ENCODE measurements at regions not wholly inside any gene's neighbourhood (a gene's known extent, or its start where the extent isn't known, plus 50 kb on each side); places are given as distances from the start of the nearest gene placed in this dataset.
"Not testable (repeated sequence)": the region's sequence is repeated elsewhere in the genome, so short reads cannot be mapped to it uniquely, and the experiment has no call there.

- POLR2A ChIA-PET (ENCODE audit: unreplicated experiment); H3K23ac ChIP-seq (ENCODE audit: low read depth, low read length); H2AFZ ChIP-seq (replicated peaks; ENCODE audit: low read length, poor library complexity); H3K27ac ChIP-seq (ENCODE audit: insufficient read depth, low read length); H4K8ac ChIP-seq (ENCODE audit: low read depth in 2 of 2, low read length in 2 of 2); H3K14ac ChIP-seq (replicated peaks; ENCODE audit: low read depth, low read length); H3K9ac ChIP-seq (ENCODE audit: low read depth, low read length); H3K4me3 ChIP-seq (ENCODE audit: insufficient read depth, low read depth, low read length); in situ Hi-C loops (cut with MboI; ENCODE audit: low sequenced_read_pairs); H3K4me2 ChIP-seq (ENCODE audit: low read depth, low read length); H2AK5ac ChIP-seq (ENCODE audit: low read depth, low read length); intact Hi-C loops (cut with micrococcal nuclease); H2BK5ac ChIP-seq (ENCODE audit: low read depth, low read length, poor library complexity, severe bottlenecking); DNase-seq; H4K5ac ChIP-seq (ENCODE audit: low read depth, low read length); H4K91ac ChIP-seq (ENCODE audit: insufficient read depth, low read depth, low read length); H3K4me1 ChIP-seq (ENCODE audit: control insufficient read depth, insufficient read depth, low read length); H3K9me3 ChIP-seq (ENCODE audit: control insufficient read depth, insufficient read depth, low read length); dilution Hi-C loops (cut with HindIII; ENCODE audit: low sequenced_read_pairs, unreplicated experiment); H3K36me3 ChIP-seq (ENCODE audit: control insufficient read depth, insufficient read depth, low read length); H3K4ac ChIP-seq (ENCODE audit: low read depth, low read length); H3K79me1 ChIP-seq (ENCODE audit: low read depth in 1 of 2, low read length in 2 of 2); H3K56ac ChIP-seq (ENCODE audit: extremely low read depth, insufficient read depth, low read length); H2BK120ac ChIP-seq (ENCODE audit: low read depth, low read length); H2BK15ac ChIP-seq (ENCODE audit: low read depth, low read length); H3K9me1 ChIP-seq (ENCODE audit: insufficient read depth, low read length); H2AK9ac ChIP-seq (replicated peaks; ENCODE audit: low read depth, low read length, poor library complexity); H2BK20ac ChIP-seq (ENCODE audit: low read depth, low read length); BruUV-seq (replicated peaks); H3K27me3 ChIP-seq (ENCODE audit: control insufficient read depth, insufficient read depth, low read length); H4K20me1 ChIP-seq (ENCODE audit: insufficient read depth, low read length); H3K18ac ChIP-seq (ENCODE audit: low read depth, low read length); ATAC-seq (ENCODE audit: low read depth): not testable (repeated sequence)
- WGBS, 2 experiments (ENCODE audit: extremely low coverage in 2 of 2, insufficient read length in 1 of 2): no CpG with 5 or more reads among the region's 5 CpGs
- CTCF ChIA-PET: interaction anchor here (0.6 kb wide), 1 partner anchor 297 kb away, joined by 3 read pairs; no protein-coding TSS in a partner anchor
These were observed 51.8 kb upstream of the SLC39A8 start for GRCh38 chr4:102397056-102397455.

Data from IMR-90 (cell line).